ENCODE measurements at regions not wholly inside any gene's neighbourhood (a gene's known extent, or its start where the extent isn't known, plus 50 kb on each side); places are given as distances from the start of the nearest gene placed in this dataset.

- Histone ChIP-seq H3K18ac (ENCODE audit: low read depth in 1 of 2, low read length in 2 of 2) (no peak overlapping the region), H2AK5ac (ENCODE audit: low read length, severe bottlenecking) (no peak overlapping the region), H3K4ac (ENCODE audit: low read depth in 1 of 2, low read length in 2 of 2) (no peak overlapping the region), H2BK5ac (ENCODE audit: low read depth, low read length, poor library complexity, severe bottlenecking) (no peak overlapping the region), H2BK120ac (ENCODE audit: low read depth, low read length) (no peak overlapping the region), H3K36me3 (ENCODE audit: control insufficient read depth in 1 of 2, insufficient read depth in 2 of 2, low read depth in 1 of 2, low read length in 2 of 2) (peaks cover 49 to 57% of the 10 kb centered on the region in 2 experiments), H2AFZ (ENCODE audit: low read depth, low read length) (no peak overlapping the region), H3K4me1 (ENCODE audit: control insufficient read depth, insufficient read depth, low read depth, low read length) (no peaks in the 10 kb centered on the region), H2BK15ac (ENCODE audit: low read depth, poor library complexity, severe bottlenecking) (no peak overlapping the region), H2BK12ac (ENCODE audit: low read length in 2 of 2) (no peak overlapping the region), H3K14ac (ENCODE audit: low read length in 2 of 2) (no peak overlapping the region), H3K27me3 (ENCODE audit: control insufficient read depth in 1 of 2, insufficient read depth in 1 of 2, low read length in 2 of 2) (no peaks in the 10 kb centered on the region), H3K4me3 (ENCODE audit: insufficient read depth in 1 of 2, low read depth in 1 of 2, low read length in 2 of 2) (no peak overlapping the region), H3K27ac (ENCODE audit: low read length, poor library complexity, severe bottlenecking) (no peak overlapping the region), H4K91ac (ENCODE audit: low read length) (no peak overlapping the region), H3K9me3 (ENCODE audit: control insufficient read depth, low read length) (peaks cover 18% of the 10 kb centered on the region), H3K9ac (ENCODE audit: low read length) (no peak overlapping the region), H3K79me1 (replicated peaks; ENCODE audit: low read length, poor library complexity, severe bottlenecking) (peaks cover 5% of the 10 kb centered on the region), H3K4me2 (ENCODE audit: low read length, poor library complexity, severe bottlenecking) (no peak overlapping the region), H3K23ac (ENCODE audit: low read length in 2 of 2) (no peak overlapping the region), H4K8ac (ENCODE audit: low read length) (no peak overlapping the region)
- DNase-seq = no peak
- 100% methylated on average over 1 of the region's 1 CpG for WGBS
These were observed 85.7 kb downstream of the PTPRS start for GRCh38 chr19:5254944-5255343.

GRCh38 chr19:5254543-5254942, 86.1 kb downstream of the PTPRS start:
- no peaks in the 10 kb centered on the region for H3K27me3 ChIP-seq (ENCODE audit: control insufficient read depth in 1 of 2, insufficient read depth in 1 of 2, low read length in 2 of 2)
- H3K4me3 ChIP-seq (ENCODE audit: insufficient read depth in 1 of 2, low read depth in 1 of 2, low read length in 2 of 2) = no peak overlapping the region
- H3K9me3 ChIP-seq (ENCODE audit: control insufficient read depth, low read length) = peaks cover 22% of the 10 kb centered on the region
- no peak overlapping the region for H2BK120ac ChIP-seq (ENCODE audit: low read depth, low read length)
- no peak for DNase-seq
- no peak overlapping the region for H2BK15ac ChIP-seq (ENCODE audit: low read depth, poor library complexity, severe bottlenecking)
- H4K8ac ChIP-seq (ENCODE audit: low read length) = no peak overlapping the region
- H3K14ac ChIP-seq (ENCODE audit: low read length in 2 of 2) = no peak overlapping the region
- H2AFZ ChIP-seq (ENCODE audit: low read depth, low read length) = no peak overlapping the region
- no peak overlapping the region for H3K9ac ChIP-seq (ENCODE audit: low read length)
- no peak overlapping the region for H3K4me2 ChIP-seq (ENCODE audit: low read length, poor library complexity, severe bottlenecking)
- H3K36me3 ChIP-seq (ENCODE audit: control insufficient read depth in 1 of 2, insufficient read depth in 2 of 2, low read depth in 1 of 2, low read length in 2 of 2) = peaks cover 46 to 57% of the 10 kb centered on the region in 2 experiments
- H3K18ac ChIP-seq (ENCODE audit: low read depth in 1 of 2, low read length in 2 of 2) = no peak overlapping the region
- H2BK12ac ChIP-seq (ENCODE audit: low read length in 2 of 2) = no peak overlapping the region
- 67% methylated on average over 2 of the region's 3 CpGs for WGBS
- H4K91ac ChIP-seq (ENCODE audit: low read length) = no peak overlapping the region
- no peak overlapping the region for H3K27ac ChIP-seq (ENCODE audit: low read length, poor library complexity, severe bottlenecking)
- no peak overlapping the region for H3K23ac ChIP-seq (ENCODE audit: low read length in 2 of 2)
- H3K79me1 ChIP-seq (replicated peaks; ENCODE audit: low read length, poor library complexity, severe bottlenecking) = peaks cover 5% of the 10 kb centered on the region
- H2BK5ac ChIP-seq (ENCODE audit: low read depth, low read length, poor library complexity, severe bottlenecking) = no peak overlapping the region
- no peak overlapping the region for H3K4ac ChIP-seq (ENCODE audit: low read depth in 1 of 2, low read length in 2 of 2)
- H3K4me1 ChIP-seq (ENCODE audit: control insufficient read depth, insufficient read depth, low read depth, low read length) = no peaks in the 10 kb centered on the region
- no peak overlapping the region for H2AK5ac ChIP-seq (ENCODE audit: low read length, severe bottlenecking)

DNA sequence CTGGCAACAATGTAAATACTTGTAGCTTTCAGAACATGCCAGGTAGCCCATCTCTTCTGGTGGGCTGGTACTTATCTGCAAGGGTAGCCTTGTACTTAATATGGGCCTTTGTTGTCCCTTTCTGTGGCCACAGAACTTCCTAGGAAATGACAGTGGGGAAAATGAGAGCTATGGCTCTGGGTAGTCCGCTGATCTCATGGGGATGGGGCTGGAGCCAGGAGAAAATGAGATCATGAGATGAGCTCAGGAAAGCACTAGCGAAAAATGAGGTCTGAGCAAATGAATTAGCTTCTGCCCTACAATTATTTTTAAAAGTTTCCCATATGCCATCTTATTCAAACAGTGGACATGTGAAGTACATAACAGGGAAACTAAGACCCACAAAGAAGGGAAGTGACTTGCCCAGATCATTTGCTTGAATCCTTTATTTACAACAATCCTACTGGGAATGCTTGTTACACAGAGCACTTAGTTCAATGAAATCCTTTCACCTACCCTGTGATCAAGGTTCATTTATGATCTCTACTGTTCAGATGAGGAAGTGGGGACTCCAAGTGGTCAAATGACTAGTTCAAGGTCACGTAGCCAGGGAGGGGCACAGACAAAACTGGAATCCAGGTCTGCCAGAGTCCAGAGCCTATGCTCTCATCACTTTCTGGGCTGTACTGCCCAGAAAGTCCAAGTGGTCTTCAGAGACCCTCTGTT, 87.1 kb downstream of the PTPRS start:
- H2BK12ac ChIP-seq (ENCODE audit: low read length in 2 of 2) = no peak overlapping the region
- no peak overlapping the region for H3K14ac ChIP-seq (ENCODE audit: low read length in 2 of 2)
- H3K27ac ChIP-seq (ENCODE audit: low read length, poor library complexity, severe bottlenecking) = no peak overlapping the region
- H2BK15ac ChIP-seq (ENCODE audit: low read depth, poor library complexity, severe bottlenecking) = no peak overlapping the region
- H3K18ac ChIP-seq (ENCODE audit: low read depth in 1 of 2, low read length in 2 of 2) = no peak overlapping the region
- H3K4me3 ChIP-seq (ENCODE audit: insufficient read depth in 1 of 2, low read depth in 1 of 2, low read length in 2 of 2) = no peak overlapping the region
- peaks cover 5% of the 10 kb centered on the region for H3K79me1 ChIP-seq (replicated peaks; ENCODE audit: low read length, poor library complexity, severe bottlenecking)
- H3K36me3 ChIP-seq (ENCODE audit: control insufficient read depth in 1 of 2, insufficient read depth in 2 of 2, low read depth in 1 of 2, low read length in 2 of 2) = peaks cover 53 to 54% of the 10 kb centered on the region in 2 experiments
- H3K4me2 ChIP-seq (ENCODE audit: low read length, poor library complexity, severe bottlenecking) = no peak overlapping the region
- peaks cover 25% of the 10 kb centered on the region for H3K9me3 ChIP-seq (ENCODE audit: control insufficient read depth, low read length)
- no peaks in the 10 kb centered on the region for H3K27me3 ChIP-seq (ENCODE audit: control insufficient read depth in 1 of 2, insufficient read depth in 1 of 2, low read length in 2 of 2)
- no peak overlapping the region for H2AK5ac ChIP-seq (ENCODE audit: low read length, severe bottlenecking)
- peak overlapping the region; percentile 70 for H3K9ac ChIP-seq (ENCODE audit: low read length)
- no peak overlapping the region for H3K23ac ChIP-seq (ENCODE audit: low read length in 2 of 2)
- H4K91ac ChIP-seq (ENCODE audit: low read length) = no peak overlapping the region
- no peak for DNase-seq
- H2AFZ ChIP-seq (ENCODE audit: low read depth, low read length) = no peak overlapping the region
- H2BK5ac ChIP-seq (ENCODE audit: low read depth, low read length, poor library complexity, severe bottlenecking) = no peak overlapping the region
- H4K8ac ChIP-seq (ENCODE audit: low read length) = no peak overlapping the region
- no peak overlapping the region for H3K4ac ChIP-seq (ENCODE audit: low read depth in 1 of 2, low read length in 2 of 2)
- no peak overlapping the region for H2BK120ac ChIP-seq (ENCODE audit: low read depth, low read length)
- H3K4me1 ChIP-seq (ENCODE audit: control insufficient read depth, insufficient read depth, low read depth, low read length) = no peaks in the 10 kb centered on the region
- 98% methylated on average over 2 of the region's 3 CpGs for WGBS

DNA sequence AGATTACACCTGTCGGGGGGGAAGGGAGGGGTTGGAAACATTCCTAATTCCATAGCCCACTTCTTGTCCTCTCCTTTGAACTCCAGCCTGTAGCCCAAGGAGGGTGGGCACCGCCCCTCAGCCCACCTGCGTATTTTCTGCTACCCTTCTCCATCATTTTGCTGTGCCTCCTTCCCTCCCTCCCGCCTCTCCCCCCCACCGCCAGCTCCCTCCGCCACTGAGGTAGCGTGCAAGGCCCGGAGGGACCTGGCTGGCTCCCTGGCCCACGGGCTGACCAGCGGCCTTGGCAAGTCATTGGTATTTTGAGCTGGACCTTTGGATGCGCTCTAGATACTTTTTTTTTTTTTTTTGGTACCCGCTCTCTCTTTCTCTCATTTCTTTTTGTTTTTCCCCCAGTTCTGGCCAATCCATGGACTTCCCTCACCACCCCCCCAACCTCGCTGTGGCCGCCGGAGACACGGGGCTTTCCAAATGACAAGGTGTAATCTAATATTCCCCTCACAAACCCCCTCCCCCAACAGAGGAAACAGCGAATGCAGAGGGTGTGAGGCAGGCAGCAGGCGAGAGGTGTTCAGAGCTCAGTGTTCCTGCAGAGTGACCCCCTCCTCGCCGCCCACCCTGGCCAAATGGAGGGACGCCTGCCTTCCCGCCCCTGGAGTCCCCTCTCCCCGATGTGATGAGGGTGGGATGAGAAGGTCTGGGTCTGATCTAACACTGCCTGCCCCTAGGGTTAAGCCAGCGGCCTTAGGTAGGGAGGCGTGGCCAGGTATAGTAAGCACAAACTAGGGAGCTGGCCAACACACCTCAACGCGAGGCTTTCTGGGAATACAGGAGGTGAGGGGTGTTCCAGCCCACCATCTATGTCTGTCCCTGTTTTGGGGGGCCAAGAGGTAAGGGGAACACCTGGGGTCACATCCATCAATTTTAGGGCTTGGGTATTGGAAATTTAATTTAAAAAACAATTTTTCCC, 89.2 kb downstream of the PTPRS start:
- Histone ChIP-seq H3K23ac (ENCODE audit: low read length in 2 of 2) (no peak overlapping the region), H3K4me3 (ENCODE audit: insufficient read depth in 1 of 2, low read depth in 1 of 2, low read length in 2 of 2) (no peak overlapping the region), H2BK15ac (ENCODE audit: low read depth, poor library complexity, severe bottlenecking) (no peak overlapping the region), H2BK12ac (ENCODE audit: low read length in 2 of 2) (no peak overlapping the region), H3K4me1 (ENCODE audit: control insufficient read depth, insufficient read depth, low read depth, low read length) (no peaks in the 10 kb centered on the region), H4K91ac (ENCODE audit: low read length) (no peak overlapping the region), H3K9me3 (ENCODE audit: control insufficient read depth, low read length) (peaks cover 25% of the 10 kb centered on the region), H2BK5ac (ENCODE audit: low read depth, low read length, poor library complexity, severe bottlenecking) (no peak overlapping the region), H3K36me3 (ENCODE audit: control insufficient read depth in 1 of 2, insufficient read depth in 2 of 2, low read depth in 1 of 2, low read length in 2 of 2) (peaks cover 40 to 47% of the 10 kb centered on the region in 2 experiments), H3K27me3 (ENCODE audit: control insufficient read depth in 1 of 2, insufficient read depth in 1 of 2, low read length in 2 of 2) (no peaks in the 10 kb centered on the region), H3K4me2 (ENCODE audit: low read length, poor library complexity, severe bottlenecking) (no peak overlapping the region), H2BK120ac (ENCODE audit: low read depth, low read length) (no peak overlapping the region), H2AFZ (ENCODE audit: low read depth, low read length) (no peak overlapping the region), H3K4ac (ENCODE audit: low read depth in 1 of 2, low read length in 2 of 2) (no peak overlapping the region), H3K79me1 (replicated peaks; ENCODE audit: low read length, poor library complexity, severe bottlenecking) (peaks cover 5% of the 10 kb centered on the region), H3K27ac (ENCODE audit: low read length, poor library complexity, severe bottlenecking) (no peak overlapping the region), H3K14ac (ENCODE audit: low read length in 2 of 2) (no peak overlapping the region), H4K8ac (ENCODE audit: low read length) (no peak overlapping the region), H3K9ac (ENCODE audit: low read length) (no peak overlapping the region), H2AK5ac (ENCODE audit: low read length, severe bottlenecking) (no peak overlapping the region), H3K18ac (ENCODE audit: low read depth in 1 of 2, low read length in 2 of 2) (no peak overlapping the region)
- DNase-seq = no peak
- 73% methylated on average over 27 of the region's 27 CpGs for WGBS

Measured in mesenchymal stem cell (in vitro differentiated cells and primary cell).